GM12864 (cell line): ENCODE measurements at regions not wholly inside any gene's neighbourhood (a gene's known extent, or its start where the extent isn't known, plus 50 kb on each side); places are given as distances from the start of the nearest gene placed in this dataset.
"Not testable (repeated sequence)": the region's sequence is repeated elsewhere in the genome, so short reads cannot be mapped to it uniquely, and the experiment has no call there.

ENCODE experiments used
- DNase-seq: peaks from one replicate; pipeline ENCODE4 v3.0.0-alpha.2; 2011; ENCODE audit warnings: low read depth
- H3K4me3 ChIP-seq: 2 replicates; pipeline ENCODE4 v1.5.1; 2011; ENCODE audit warnings: mild to moderate bottlenecking, low read depth, low read length, control low read depth
- CTCF ChIP-seq: IDR thresholded peaks from 2 replicates; pipeline ENCODE4 v1.5.1; 2011; ENCODE audit warnings: low read depth, mild to moderate bottlenecking, moderate library complexity, low read length, control low read depth, inconsistent platforms; ENCODE audit errors: missing control alignments

GRCh38 chrX:39692796-39693195 lies 405.0 kb downstream of the BCOR start:
- DNase-seq, result no peak
- no peak for TF ChIP-seq CTCF
- H3K4me3 ChIP-seq, result no peak overlapping the region

GRCh38 chrX:39693298-39693697 lies 404.5 kb downstream of the BCOR start:
- DNase-seq, result no peak
- H3K4me3 ChIP-seq, result no peak overlapping the region
- no peak for TF ChIP-seq CTCF

- not testable (repeated sequence) for H3K4me3 ChIP-seq, DNase-seq
Measured at GRCh38 chrX:39702636-39703035, 395.1 kb downstream of the BCOR start.

- DNase-seq, result no peak
- H3K4me3 ChIP-seq, result no peak overlapping the region
- no peak for TF ChIP-seq CTCF
Measured at GRCh38 chrX:39703307-39703706, 394.5 kb downstream of the BCOR start.

- TF ChIP-seq CTCF, result no peak
- H3K4me3 ChIP-seq, result no peak overlapping the region
- DNase-seq, result no peak
Measured at GRCh38 chrX:39704590-39704989, 393.2 kb downstream of the BCOR start.

GRCh38 chrX:39705290-39705689 lies 392.5 kb downstream of the BCOR start:
- DNase-seq, result no peak
- TF ChIP-seq CTCF, result no peak
- no peak overlapping the region for H3K4me3 ChIP-seq

GRCh38 chrX:39709364-39709763 lies 388.4 kb downstream of the BCOR start:
- no peak overlapping the region for H3K4me3 ChIP-seq
- TF ChIP-seq CTCF, result no peak
- no peak for DNase-seq

GRCh38 chrX:39709812-39710211 lies 387.9 kb downstream of the BCOR start:
- H3K4me3 ChIP-seq, result no peak overlapping the region
- no peak for DNase-seq
- TF ChIP-seq CTCF, result no peak
